ENCODE measurements at regions not wholly inside any gene's neighbourhood (a gene's known extent, or its start where the extent isn't known, plus 50 kb on each side); places are given as distances from the start of the nearest gene placed in this dataset.

DNA sequence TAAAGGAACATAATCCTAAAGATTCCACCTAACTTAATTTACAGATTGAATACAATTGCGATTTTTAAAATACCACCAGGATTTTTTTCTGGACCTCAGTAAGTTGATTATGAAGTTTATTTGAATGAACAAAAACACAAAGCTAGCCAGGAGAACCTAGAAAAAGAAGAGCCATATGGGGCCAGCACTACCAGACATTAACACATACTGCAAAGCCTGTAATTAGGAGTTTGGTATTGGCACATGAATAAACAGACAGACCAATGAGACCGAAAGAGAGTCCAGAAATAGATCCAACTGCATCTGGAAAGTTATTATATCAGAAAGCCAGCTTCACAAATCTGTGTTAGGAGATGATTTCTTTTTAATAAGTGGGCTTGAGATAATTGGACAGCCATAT lies 105.5 kb upstream of the CHST15 start:
- H3K4me3 Mint-ChIP-seq (ENCODE audit: unreplicated experiment), result no peak overlapping the region
- TF ChIP-seq, protein P1, sequence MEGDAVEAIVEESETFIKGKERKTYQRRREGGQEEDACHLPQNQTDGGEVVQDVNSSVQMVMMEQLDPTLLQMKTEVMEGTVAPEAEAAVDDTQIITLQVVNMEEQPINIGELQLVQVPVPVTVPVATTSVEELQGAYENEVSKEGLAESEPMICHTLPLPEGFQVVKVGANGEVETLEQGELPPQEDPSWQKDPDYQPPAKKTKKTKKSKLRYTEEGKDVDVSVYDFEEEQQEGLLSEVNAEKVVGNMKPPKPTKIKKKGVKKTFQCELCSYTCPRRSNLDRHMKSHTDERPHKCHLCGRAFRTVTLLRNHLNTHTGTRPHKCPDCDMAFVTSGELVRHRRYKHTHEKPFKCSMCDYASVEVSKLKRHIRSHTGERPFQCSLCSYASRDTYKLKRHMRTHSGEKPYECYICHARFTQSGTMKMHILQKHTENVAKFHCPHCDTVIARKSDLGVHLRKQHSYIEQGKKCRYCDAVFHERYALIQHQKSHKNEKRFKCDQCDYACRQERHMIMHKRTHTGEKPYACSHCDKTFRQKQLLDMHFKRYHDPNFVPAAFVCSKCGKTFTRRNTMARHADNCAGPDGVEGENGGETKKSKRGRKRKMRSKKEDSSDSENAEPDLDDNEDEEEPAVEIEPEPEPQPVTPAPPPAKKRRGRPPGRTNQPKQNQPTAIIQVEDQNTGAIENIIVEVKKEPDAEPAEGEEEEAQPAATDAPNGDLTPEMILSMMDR (IDR thresholded peaks at IDR 0.05; ENCODE audit: insufficient read depth in 1 of 2, low read depth in 1 of 2, low read length in 1 of 2, severe bottlenecking in 1 of 2, unreplicated experiment in 1 of 2), result no peak
- H3K36me3 Mint-ChIP-seq (ENCODE audit: insufficient read depth, unreplicated experiment), result no peaks in the 10 kb centered on the region
- H3K9me3 ChIP-seq, result no peaks in the 10 kb centered on the region; the same call in 1 of the 2 replicates
- DNase-seq, result no peak
- H3K36me3 ChIP-seq (ENCODE audit: control insufficient read depth, insufficient read depth, low read length), result no peaks in the 10 kb centered on the region
- ChIA-PET CTCF (no interaction called here), POLR2A (no interaction called here)
- H3K27ac Mint-ChIP-seq (ENCODE audit: unreplicated experiment), result no peak overlapping the region
- peaks cover 25% of the 10 kb centered on the region for H3K27me3 Mint-ChIP-seq (ENCODE audit: insufficient read depth, unreplicated experiment)
- no peaks in the 10 kb centered on the region for H3K4me1 ChIP-seq
- intact Hi-C loops (cut with micrococcal nuclease; ENCODE audit: unreplicated experiment), result no loop called here
- BruUV-seq (replicated peaks), result no TSS peak
- no peaks in the 10 kb centered on the region for H3K27me3 ChIP-seq (replicated peaks; ENCODE audit: control insufficient read depth, insufficient read depth, low read length)
- H3K9me3 Mint-ChIP-seq (ENCODE audit: unreplicated experiment), result no peaks in the 10 kb centered on the region
- H3K4me1 Mint-ChIP-seq (ENCODE audit: low read depth, unreplicated experiment), result no peaks in the 10 kb centered on the region
- H3K4me3 ChIP-seq (ENCODE audit: low read depth, low read length), result no peak overlapping the region

DNA sequence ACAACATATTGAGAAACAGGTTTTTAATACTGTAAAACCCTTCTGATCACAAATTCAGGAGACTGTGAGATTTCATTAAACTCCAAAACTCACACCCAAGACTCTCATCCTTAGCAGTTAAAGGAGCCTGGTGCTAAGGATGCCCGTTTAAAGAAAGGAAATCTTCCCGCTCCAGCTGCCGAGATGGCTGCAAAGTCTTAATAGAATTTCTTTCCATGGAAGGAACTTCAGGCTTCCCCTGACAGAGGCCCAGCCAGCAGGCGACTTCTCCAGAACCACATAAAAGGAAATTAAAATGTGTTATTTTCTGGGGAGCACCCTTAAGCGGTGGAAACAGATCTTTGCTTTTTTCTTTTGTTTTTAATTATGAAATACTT lies 104.7 kb upstream of the CHST15 start:
- H3K4me3 ChIP-seq (ENCODE audit: low read depth, low read length), result no peak overlapping the region
- no peaks in the 10 kb centered on the region for H3K9me3 Mint-ChIP-seq (ENCODE audit: unreplicated experiment)
- H3K4me3 Mint-ChIP-seq (ENCODE audit: unreplicated experiment), result no peak overlapping the region

DNA sequence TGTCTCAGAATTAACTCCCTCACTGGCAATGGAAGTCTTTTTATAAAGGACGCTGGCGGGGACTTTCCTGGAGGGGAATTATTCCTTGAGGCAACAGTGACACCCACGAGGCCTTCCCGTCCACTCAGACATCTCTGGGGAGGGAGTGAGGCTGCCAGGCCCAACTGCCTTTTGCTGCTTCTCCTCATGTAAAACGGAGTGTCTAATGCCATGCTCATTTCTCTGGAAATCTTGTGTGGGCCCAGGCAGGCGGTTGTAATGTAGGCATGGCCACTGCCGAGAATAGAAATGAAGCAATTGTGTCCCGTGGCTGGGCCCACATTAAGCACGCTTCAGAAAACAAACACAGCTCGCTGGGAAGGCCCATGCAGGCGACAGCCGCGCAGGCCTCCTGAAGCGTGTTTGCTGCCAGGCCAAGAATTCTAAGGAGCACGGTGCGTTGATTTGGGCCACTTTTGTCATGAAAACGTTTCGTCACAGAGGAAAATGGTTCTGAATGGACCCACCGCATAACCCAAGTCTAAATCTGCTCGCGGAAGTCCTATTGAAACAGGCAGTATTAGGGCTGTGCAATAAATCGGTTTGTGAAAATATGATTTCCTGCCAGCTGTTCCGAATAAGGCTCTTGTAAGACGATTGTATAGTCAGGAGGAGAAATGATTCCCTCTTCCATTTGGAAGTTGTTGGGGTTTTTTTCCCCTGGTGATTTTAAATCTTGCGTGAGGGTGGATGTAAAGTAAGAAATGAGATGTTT lies 104.2 kb upstream of the CHST15 start:
- ChIA-PET CTCF (no interaction called here), POLR2A (no interaction called here)
- Histone ChIP-seq H3K9me3 (no peaks in the 10 kb centered on the region; the same call in 1 of the 2 replicates), H3K27me3 (replicated peaks; ENCODE audit: control insufficient read depth, insufficient read depth, low read length) (no peaks in the 10 kb centered on the region), H3K36me3 (ENCODE audit: control insufficient read depth, insufficient read depth, low read length) (no peaks in the 10 kb centered on the region), H3K4me1 (no peaks in the 10 kb centered on the region), H3K4me3 (ENCODE audit: low read depth, low read length) (no peak overlapping the region)
- Mint-ChIP-seq H3K27me3 (ENCODE audit: insufficient read depth, unreplicated experiment) (peaks cover 23% of the 10 kb centered on the region), H3K36me3 (ENCODE audit: insufficient read depth, unreplicated experiment) (no peaks in the 10 kb centered on the region), H3K4me3 (ENCODE audit: unreplicated experiment) (no peak overlapping the region), H3K4me1 (ENCODE audit: low read depth, unreplicated experiment) (no peaks in the 10 kb centered on the region), H3K9me3 (ENCODE audit: unreplicated experiment) (no peaks in the 10 kb centered on the region), H3K27ac (ENCODE audit: unreplicated experiment) (no peak overlapping the region)
- TF ChIP-seq, protein P1 (IDR thresholded peaks at IDR 0.05; ENCODE audit: insufficient read depth in 1 of 2, low read depth in 1 of 2, low read length in 1 of 2, severe bottlenecking in 1 of 2, unreplicated experiment in 1 of 2), result no peak
- intact Hi-C loops (cut with micrococcal nuclease; ENCODE audit: unreplicated experiment), result no loop called here
- no TSS peak for BruUV-seq (replicated peaks)
- no peak for DNase-seq

More for the DNA sequence above, 104.7 kb upstream of the CHST15 start:
- DNase-seq, result no peak
- BruUV-seq (replicated peaks), result no TSS peak
- Mint-ChIP-seq H3K4me1 (ENCODE audit: low read depth, unreplicated experiment) (no peaks in the 10 kb centered on the region), H3K27me3 (ENCODE audit: insufficient read depth, unreplicated experiment) (peaks cover 21% of the 10 kb centered on the region), H3K27ac (ENCODE audit: unreplicated experiment) (no peak overlapping the region), H3K36me3 (ENCODE audit: insufficient read depth, unreplicated experiment) (no peaks in the 10 kb centered on the region)
- ChIA-PET POLR2A (no interaction called here), CTCF (no interaction called here)
- intact Hi-C loops (cut with micrococcal nuclease; ENCODE audit: unreplicated experiment), result no loop called here
- Histone ChIP-seq H3K4me1 (no peaks in the 10 kb centered on the region), H3K36me3 (ENCODE audit: control insufficient read depth, insufficient read depth, low read length) (no peaks in the 10 kb centered on the region), H3K9me3 (no peaks in the 10 kb centered on the region; the same call in 1 of the 2 replicates), H3K27me3 (replicated peaks; ENCODE audit: control insufficient read depth, insufficient read depth, low read length) (no peaks in the 10 kb centered on the region)
- TF ChIP-seq, protein P1 (IDR thresholded peaks at IDR 0.05; ENCODE audit: insufficient read depth in 1 of 2, low read depth in 1 of 2, low read length in 1 of 2, severe bottlenecking in 1 of 2, unreplicated experiment in 1 of 2), result no peak
